Thyroid gland (tissue), 4 donors: ENCODE measurements at regions not wholly inside any gene's neighbourhood (a gene's known extent, or its start where the extent isn't known, plus 50 kb on each side); places are given as distances from the start of the nearest gene placed in this dataset.

Experiments used
- POLR2A ChIP-seq, 2 donors: fragments of 450-650 bp; IDR thresholded peaks; one replicate each; pipeline ENCODE4 v1.6.1; 2017; ENCODE audit warnings: antibody characterized with exemption in 2 of 2, mild to moderate bottlenecking in 2 of 2, moderate library complexity in 1 of 2
- TF ChIP-seq, protein P1 (sequence below), 6 experiments: fragments of 200-600 bp in 3 of 6; fragments of 450-650 bp in 3 of 6; sonication (generic) in 3 of 6; IDR thresholded peaks; one replicate each; pipeline ENCODE4 v1.5.1; 2016 to 2019; ENCODE audit warnings: antibody characterized with exemption in 6 of 6, mild to moderate bottlenecking in 2 of 6, inconsistent platforms in 1 of 6, moderate library complexity in 1 of 6

DNA sequence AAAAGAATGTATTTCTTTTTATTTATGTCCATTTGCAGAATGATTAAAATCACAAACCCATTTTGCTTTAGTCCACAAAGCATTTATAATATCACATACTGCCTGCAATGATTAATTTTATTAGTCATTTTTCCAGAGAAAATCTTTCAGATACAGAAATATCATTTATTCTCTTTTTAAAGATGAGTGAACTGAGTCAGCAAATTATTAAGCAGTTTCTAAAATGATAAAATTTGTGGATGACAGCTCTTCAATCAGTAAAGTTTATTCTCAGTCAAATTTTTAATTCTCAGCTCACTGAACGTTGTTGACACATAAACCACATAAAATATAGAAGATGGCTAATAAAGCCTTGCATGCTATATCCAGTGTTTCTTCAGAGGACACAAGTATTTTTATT lies 485.5 kb downstream of the PRR32 start:
- TF ChIP-seq, protein P1, sequence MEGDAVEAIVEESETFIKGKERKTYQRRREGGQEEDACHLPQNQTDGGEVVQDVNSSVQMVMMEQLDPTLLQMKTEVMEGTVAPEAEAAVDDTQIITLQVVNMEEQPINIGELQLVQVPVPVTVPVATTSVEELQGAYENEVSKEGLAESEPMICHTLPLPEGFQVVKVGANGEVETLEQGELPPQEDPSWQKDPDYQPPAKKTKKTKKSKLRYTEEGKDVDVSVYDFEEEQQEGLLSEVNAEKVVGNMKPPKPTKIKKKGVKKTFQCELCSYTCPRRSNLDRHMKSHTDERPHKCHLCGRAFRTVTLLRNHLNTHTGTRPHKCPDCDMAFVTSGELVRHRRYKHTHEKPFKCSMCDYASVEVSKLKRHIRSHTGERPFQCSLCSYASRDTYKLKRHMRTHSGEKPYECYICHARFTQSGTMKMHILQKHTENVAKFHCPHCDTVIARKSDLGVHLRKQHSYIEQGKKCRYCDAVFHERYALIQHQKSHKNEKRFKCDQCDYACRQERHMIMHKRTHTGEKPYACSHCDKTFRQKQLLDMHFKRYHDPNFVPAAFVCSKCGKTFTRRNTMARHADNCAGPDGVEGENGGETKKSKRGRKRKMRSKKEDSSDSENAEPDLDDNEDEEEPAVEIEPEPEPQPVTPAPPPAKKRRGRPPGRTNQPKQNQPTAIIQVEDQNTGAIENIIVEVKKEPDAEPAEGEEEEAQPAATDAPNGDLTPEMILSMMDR (IDR thresholded peaks at IDR 0.05): no peak
- no peak for TF ChIP-seq POLR2A (IDR thresholded peaks at IDR 0.05)
